Hepatocyte (in vitro differentiated cells): ENCODE measurements at regions not wholly inside any gene's neighbourhood (a gene's known extent, or its start where the extent isn't known, plus 50 kb on each side); places are given as distances from the start of the nearest gene placed in this dataset.

Source experiments
- DNase-seq: peaks from one replicate; pipeline ENCODE4 v3.0.0-alpha.2; 2016; ENCODE audit warnings: low spot score
- H2AFZ ChIP-seq: fragments of 200-600 bp; sonication (generic); 2 replicates; pipeline ENCODE4 v1.6.0; 2016; ENCODE audit warnings: antibody characterized with exemption, mild to moderate bottlenecking
- H3K27ac ChIP-seq: fragments of 200-600 bp; sonication (generic); 2 replicates; pipeline ENCODE4 v1.5.1; 2016; ENCODE audit warnings: mild to moderate bottlenecking
- H3K27me3 ChIP-seq: fragments of 200-600 bp; sonication (generic); 2 replicates; pipeline ENCODE4 v1.6.1; 2016
- H3K36me3 ChIP-seq: fragments of 200-600 bp; sonication (generic); replicated peaks from 2 replicates; pipeline ENCODE4 v1.5.1; 2016; ENCODE audit warnings: low read depth; ENCODE audit not compliant: insufficient read depth
- H3K4me1 ChIP-seq: fragments of 200-600 bp; sonication (generic); 2 replicates; pipeline ENCODE4 v1.5.1; 2016; ENCODE audit warnings: mild to moderate bottlenecking, moderate library complexity; ENCODE audit not compliant: insufficient read depth
- H3K4me2 ChIP-seq: fragments of 200-600 bp; sonication (generic); 2 replicates; pipeline ENCODE4 v1.6.0; 2016
- H3K4me3 ChIP-seq: fragments of 200-600 bp; sonication (generic); 2 replicates; pipeline ENCODE4 v1.5.1; 2016; ENCODE audit warnings: mild to moderate bottlenecking
- H3K79me2 ChIP-seq: fragments of 200-600 bp; sonication (generic); 2 replicates; pipeline ENCODE4 v1.6.0; 2017; ENCODE audit warnings: mild to moderate bottlenecking
- H3K9me2 ChIP-seq: fragments of 200-600 bp; sonication (generic); replicated peaks from 2 replicates; pipeline ENCODE4 v1.6.0; 2017; ENCODE audit warnings: mild to moderate bottlenecking; ENCODE audit not compliant: insufficient read depth
- H3K9me3 ChIP-seq: fragments of 200-600 bp; sonication (generic); 2 replicates; pipeline ENCODE4 v1.5.1; 2016; ENCODE audit warnings: low read depth, mild to moderate bottlenecking
- H4K20me1 ChIP-seq: fragments of 200-600 bp; sonication (generic); 2 replicates; pipeline ENCODE4 v1.6.0; 2016; ENCODE audit warnings: mild to moderate bottlenecking; ENCODE audit not compliant: insufficient read depth, poor library complexity, severe bottlenecking
- CTCF ChIP-seq: fragments of 200-600 bp; sonication (generic); IDR thresholded peaks from 2 replicates; pipeline ENCODE4 v1.5.1; 2016; ENCODE audit warnings: antibody characterized with exemption, mild to moderate bottlenecking; ENCODE audit not compliant: poor library complexity
- EZH2 ChIP-seq: fragments of 200-600 bp; sonication (generic); IDR thresholded peaks from 2 replicates; pipeline ENCODE4 v1.6.1; 2016; ENCODE audit warnings: antibody characterized with exemption, mild to moderate bottlenecking, borderline replicate concordance
- EZH2phosphoT487 ChIP-seq: fragments of 200-600 bp; sonication (generic); IDR thresholded peaks from one replicate; pipeline ENCODE4 v1.6.1; 2018; ENCODE audit warnings: antibody characterized with exemption, mild to moderate bottlenecking, low read depth, moderate library complexity; ENCODE audit not compliant: unreplicated experiment, severe bottlenecking
- WGBS: methylation state at CpG from one replicate; pipeline ENCODE4 v1.1.6; 2016; ENCODE audit warnings: low lambda C conversion rate; ENCODE audit errors: missing lambda C conversion rate; 5-methylcytosine and 5-hydroxymethylcytosine counted together

GRCh38 chr5:74468421-74468820, 172.1 kb downstream of the ENC1 start:
- Histone ChIP-seq H3K27me3 (no peaks in the 10 kb centered on the region), H3K9me3 (no peaks in the 10 kb centered on the region), H3K4me2 (no peak overlapping the region), H4K20me1 (no peaks in the 10 kb centered on the region), H3K27ac (no peak overlapping the region), H3K4me3 (no peak overlapping the region), H3K36me3 (no peaks in the 10 kb centered on the region), H3K4me1 (peaks cover 12% of the 10 kb centered on the region), H3K9me2 (no peaks in the 10 kb centered on the region), H2AFZ (peak overlapping the region; percentile 1), H3K79me2 (no peaks in the 10 kb centered on the region)
- DNase-seq = no peak
- TF ChIP-seq EZH2 (no peak), EZH2phosphoT487 (no peak), CTCF (no peak)
- 80% methylated on average over 5 of the region's 5 CpGs for WGBS

- DNase-seq = peak; percentile 24
- no peak for TF ChIP-seq EZH2phosphoT487
- TF ChIP-seq CTCF = no peak
- TF ChIP-seq EZH2 = no peak
- H3K9me2 ChIP-seq = no peaks in the 10 kb centered on the region
- no peaks in the 10 kb centered on the region for H4K20me1 ChIP-seq
- no peaks in the 10 kb centered on the region for H3K27me3 ChIP-seq
- H2AFZ ChIP-seq = no peak overlapping the region
- no peak overlapping the region for H3K27ac ChIP-seq
- peaks cover 12% of the 10 kb centered on the region for H3K4me1 ChIP-seq
- WGBS = 49% methylated on average over 2 of the region's 2 CpGs
- no peaks in the 10 kb centered on the region for H3K9me3 ChIP-seq
- H3K4me3 ChIP-seq = no peak overlapping the region
- H3K79me2 ChIP-seq = no peaks in the 10 kb centered on the region
- no peak overlapping the region for H3K4me2 ChIP-seq
- H3K36me3 ChIP-seq = no peaks in the 10 kb centered on the region
Observed at GRCh38 chr5:74465724-74466123, 174.8 kb downstream of the ENC1 start.

GRCh38 chr5:74464512-74465209, 175.9 kb downstream of the ENC1 start:
- H3K4me1 ChIP-seq = peaks cover 12% of the 10 kb centered on the region
- no peak for TF ChIP-seq CTCF
- no peak for TF ChIP-seq EZH2phosphoT487
- no peak for TF ChIP-seq EZH2
- no peaks in the 10 kb centered on the region for H3K79me2 ChIP-seq
- no peak for DNase-seq
- no peaks in the 10 kb centered on the region for H4K20me1 ChIP-seq
- H3K4me2 ChIP-seq = peak overlapping the region; percentile 2
- peak overlapping the region; percentile 16 for H3K27ac ChIP-seq
- H3K27me3 ChIP-seq = no peaks in the 10 kb centered on the region
- no peaks in the 10 kb centered on the region for H3K9me3 ChIP-seq
- H3K4me3 ChIP-seq = no peak overlapping the region
- no peaks in the 10 kb centered on the region for H3K9me2 ChIP-seq
- WGBS = 73% methylated on average over 5 of the region's 5 CpGs
- H3K36me3 ChIP-seq = no peaks in the 10 kb centered on the region
- no peak overlapping the region for H2AFZ ChIP-seq
